HFF-Myc (cell line): ENCODE measurements at regions not wholly inside any gene's neighbourhood (a gene's known extent, or its start where the extent isn't known, plus 50 kb on each side); places are given as distances from the start of the nearest gene placed in this dataset.

Experiments
- DNase-seq: peaks from one replicate; pipeline ENCODE4 v3.0.0-alpha.2; 2011; ENCODE audit warnings: low read depth; ENCODE audit errors: extremely low read depth
- H3K4me3 ChIP-seq: replicated peaks from 2 replicates; pipeline ENCODE4 v1.5.1; 2011; ENCODE audit warnings: low read depth, mild to moderate bottlenecking, control low read depth, low read length
- CTCF ChIP-seq: IDR thresholded peaks from 2 replicates; pipeline ENCODE4 v1.5.1; 2012; ENCODE audit warnings: mild to moderate bottlenecking, low read depth, low read length, control low read depth; ENCODE audit errors: missing control alignments

GRCh38 chr13:61258185-61258584 is 157.5 kb downstream of the PCDH20 start:
- no peak overlapping the region for H3K4me3 ChIP-seq
- no peak for TF ChIP-seq CTCF
- DNase-seq = no peak

GRCh38 chr13:61255040-61255796 is 160.4 kb downstream of the PCDH20 start:
- no peak for TF ChIP-seq CTCF
- DNase-seq = no peak
- no peak overlapping the region for H3K4me3 ChIP-seq

DNA sequence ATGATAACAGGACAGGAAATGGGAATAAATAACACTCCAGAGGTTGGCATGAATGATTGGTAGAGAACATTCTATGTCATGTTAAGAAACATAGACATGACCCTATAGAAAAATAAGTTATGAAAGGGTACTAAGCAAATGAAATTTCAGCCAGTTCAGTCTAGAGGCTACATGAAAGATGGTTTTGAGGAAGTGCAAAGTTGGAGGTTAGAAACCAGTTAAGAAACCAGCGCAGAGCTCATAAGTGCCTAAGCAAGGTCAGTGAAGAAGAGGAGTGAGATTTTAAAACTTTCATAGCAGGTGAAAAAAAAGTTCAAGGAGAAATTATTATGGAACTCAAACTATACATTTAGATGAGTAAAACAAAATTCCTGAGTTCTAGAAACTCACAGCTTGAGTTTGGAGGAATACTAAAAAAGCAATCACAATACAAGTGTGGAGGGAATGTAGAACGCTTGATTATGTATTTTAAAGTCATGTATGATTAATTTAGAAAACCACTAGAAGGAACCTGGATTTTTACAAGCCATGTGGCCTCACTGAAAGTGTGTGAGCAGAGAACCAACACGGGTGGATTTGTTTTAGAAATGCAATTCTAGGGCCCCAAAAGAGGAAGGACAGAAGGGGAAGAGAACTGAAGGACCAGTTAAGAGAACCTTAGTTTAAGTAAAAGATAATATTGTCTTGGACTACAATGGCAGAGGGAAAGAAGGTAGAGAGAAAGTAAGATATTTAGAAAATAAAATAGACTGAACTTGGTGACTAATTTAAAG is 162.4 kb downstream of the PCDH20 start:
- no peak for TF ChIP-seq CTCF
- DNase-seq = no peak
- H3K4me3 ChIP-seq = no peak overlapping the region

- no peak for TF ChIP-seq CTCF
- H3K4me3 ChIP-seq = no peak overlapping the region
- no peak for DNase-seq
Measured at GRCh38 chr13:61252213-61252612, 163.4 kb downstream of the PCDH20 start.

DNA sequence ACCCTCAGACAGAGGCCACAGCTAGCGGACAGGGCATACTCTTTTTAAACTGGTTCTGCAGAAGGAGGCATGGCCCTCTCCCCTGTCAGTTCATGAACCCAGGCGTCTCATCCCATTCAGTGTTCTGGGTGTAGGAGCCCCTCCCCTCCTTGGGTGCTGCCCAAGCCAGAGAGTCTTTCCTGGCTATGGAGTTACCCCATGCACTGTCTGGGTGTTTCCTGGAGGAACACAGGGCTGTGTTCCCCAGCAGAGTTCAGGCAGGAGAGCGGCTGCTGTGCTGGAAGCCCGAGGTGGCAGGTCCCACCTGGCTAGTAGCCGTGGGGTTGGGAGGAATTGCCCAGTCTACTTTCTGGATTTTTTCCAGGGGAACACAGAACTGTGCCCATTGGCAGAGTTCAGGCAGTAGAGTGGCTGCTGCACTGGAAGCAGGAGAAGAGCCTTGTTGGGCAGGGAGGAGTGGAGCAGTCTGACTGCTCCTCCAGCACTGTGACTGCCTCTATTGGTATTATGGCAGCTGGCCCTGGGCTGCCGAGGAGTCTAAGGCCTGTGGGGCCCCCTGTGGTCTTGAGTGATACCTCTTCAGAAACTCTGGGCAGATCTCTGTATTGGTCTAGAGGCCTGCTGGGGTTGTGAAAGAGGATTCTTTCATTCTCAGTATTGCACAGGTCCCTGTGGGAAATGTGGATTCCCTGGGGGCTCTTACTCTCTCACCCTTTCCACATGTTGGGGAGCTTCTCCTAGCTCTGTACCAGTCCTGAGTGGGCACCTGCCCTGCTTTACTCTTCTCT is 168.3 kb downstream of the PCDH20 start:
- DNase-seq = no peak
- no peak overlapping the region for H3K4me3 ChIP-seq
- no peak for TF ChIP-seq CTCF

DNA sequence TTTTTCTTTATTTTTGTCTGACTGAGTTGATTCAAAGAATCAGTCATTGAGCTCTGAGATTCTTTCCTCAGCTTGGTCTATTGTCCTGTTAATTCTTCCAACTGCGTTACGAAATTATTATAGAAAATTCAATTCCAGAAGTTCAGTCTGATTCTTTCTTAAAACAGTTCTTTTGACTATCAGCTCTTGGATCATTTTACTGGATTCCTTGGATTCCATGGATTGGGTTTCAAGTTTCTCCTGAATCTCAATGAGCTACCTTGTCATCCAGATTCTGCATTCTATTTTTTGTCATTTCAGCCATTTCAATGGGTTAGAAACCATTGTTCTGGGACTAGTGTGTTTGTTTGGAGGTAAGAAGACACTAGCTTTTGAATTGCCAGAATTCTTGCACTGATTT is 169.3 kb downstream of the PCDH20 start:
- DNase-seq = no peak
- no peak overlapping the region for H3K4me3 ChIP-seq
- TF ChIP-seq CTCF = no peak
